HAP-1 (cell line): ENCODE measurements at regions not wholly inside any gene's neighbourhood (a gene's known extent, or its start where the extent isn't known, plus 50 kb on each side); places are given as distances from the start of the nearest gene placed in this dataset.
"Not testable (repeated sequence)": the region's sequence is repeated elsewhere in the genome, so short reads cannot be mapped to it uniquely, and the experiment has no call there.

Experiments
- DNase-seq, 2 experiments: peaks; one replicate each; pipeline ENCODE4 v3.0.0-alpha.2; 2016 to 2020; ENCODE audit warnings: low spot score in 2 of 2
- H3K27me3 ChIP-seq: fragments of 250-450 bp; sonication (Bioruptor Pico); 2 replicates; pipeline ENCODE4 v1.5.1; 2020; ENCODE audit warnings: low read depth, mild to moderate bottlenecking, moderate library complexity
- H3K36me3 ChIP-seq: fragments of 250-450 bp; sonication (Bioruptor Pico); replicated peaks from 2 replicates; pipeline ENCODE4 v1.5.1; 2020; ENCODE audit warnings: mild to moderate bottlenecking
- H3K4me1 ChIP-seq: fragments of 250-450 bp; sonication (Bioruptor Pico); 2 replicates; pipeline ENCODE4 v1.5.1; 2020; ENCODE audit warnings: mild to moderate bottlenecking
- H3K4me3 ChIP-seq: fragments of 250-450 bp; sonication (Bioruptor Pico); 2 replicates; pipeline ENCODE4 v1.5.1; 2020; ENCODE audit warnings: mild to moderate bottlenecking, moderate library complexity
- H3K9me3 ChIP-seq: fragments of 250-450 bp; sonication (Bioruptor Pico); 2 replicates; pipeline ENCODE4 v1.5.1; 2020; ENCODE audit warnings: mild to moderate bottlenecking, moderate library complexity
- in situ Hi-C: fragments of 300-500 bp; cut with MboI; formaldehyde crosslinking; loops from 3 replicates; pipeline ENCODE4 v1.14.3; 2020; ENCODE audit warnings: low sequenced_read_pairs, inconsistent platforms, mixed read lengths

DNA sequence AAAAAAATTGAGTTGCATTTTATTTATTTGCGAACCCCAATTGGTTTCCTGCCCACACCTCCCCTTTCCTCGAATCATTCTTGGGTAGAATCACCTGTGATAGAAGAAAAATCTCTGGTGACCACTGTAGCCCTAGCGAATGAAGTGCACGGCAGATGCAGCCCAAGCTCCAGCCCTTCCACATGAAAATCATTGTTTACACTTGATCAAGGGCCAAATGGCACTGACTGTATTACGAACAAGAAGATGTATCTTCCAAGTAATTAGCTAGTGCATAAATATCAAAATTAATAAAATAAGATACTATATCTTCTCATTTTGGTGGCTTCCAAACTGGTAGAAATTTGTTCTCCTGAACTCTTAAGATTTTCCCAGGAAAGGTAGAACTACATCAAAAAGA lies 93.4 kb upstream of the ARID1B start:
- Histone ChIP-seq H3K27me3 (peaks cover 4% of the 10 kb centered on the region), H3K4me3 (no peak overlapping the region), H3K9me3 (no peaks in the 10 kb centered on the region), H3K4me1 (peaks cover 8% of the 10 kb centered on the region; the same call in 1 of the 2 replicates), H3K36me3 (no peaks in the 10 kb centered on the region)
- in situ Hi-C loops: no loop called here
- no peak for DNase-seq

DNA sequence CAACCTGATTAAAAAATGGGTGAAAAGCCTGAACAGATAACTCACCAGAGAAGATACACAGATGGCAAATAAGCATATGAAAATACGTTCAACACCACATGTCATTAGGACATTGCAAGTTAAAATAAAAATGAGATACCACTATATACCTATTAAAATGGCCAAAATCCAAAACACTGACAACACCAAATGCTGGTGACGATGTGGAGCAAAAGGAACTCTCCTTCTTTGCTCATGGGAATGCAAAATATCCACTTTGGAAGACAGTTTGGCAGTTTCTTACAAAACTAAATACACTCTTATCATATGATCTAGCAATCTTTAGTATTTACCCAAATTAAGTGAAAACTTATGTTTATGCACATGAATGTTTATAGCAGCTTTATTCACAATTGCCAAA lies 100.5 kb upstream of the ARID1B start:
- in situ Hi-C loops: no loop called here
- Histone ChIP-seq H3K4me1 (no peaks in the 10 kb centered on the region), H3K4me3 (no peak overlapping the region), H3K36me3 (no peaks in the 10 kb centered on the region), H3K9me3 (no peaks in the 10 kb centered on the region), H3K27me3 (peaks cover under 1% of the 10 kb centered on the region; the same call in 1 of the 2 replicates)
- DNase-seq: no peak

DNA sequence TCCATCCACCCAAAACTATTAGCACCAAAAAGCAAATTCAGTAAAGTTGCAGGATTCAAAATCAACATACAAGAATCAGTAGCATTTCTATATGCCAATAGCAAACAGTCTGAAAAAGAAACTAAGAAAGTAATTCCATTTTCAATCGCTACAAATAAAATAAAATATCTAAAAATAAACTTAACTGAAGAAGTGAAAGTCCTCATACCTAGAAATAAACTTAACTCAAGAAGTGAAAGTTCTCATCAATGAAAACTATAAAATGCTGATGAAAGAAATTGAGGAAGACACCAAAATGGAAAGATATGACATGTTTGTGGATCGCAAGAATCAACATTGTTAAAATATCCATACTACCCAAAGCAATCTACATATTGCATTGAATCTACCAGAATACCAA lies 103.0 kb upstream of the ARID1B start:
- in situ Hi-C loops: no loop called here
- Histone ChIP-seq H3K27me3 (no peaks in the 10 kb centered on the region), H3K4me1 (no peaks in the 10 kb centered on the region), H3K36me3 (no peaks in the 10 kb centered on the region), H3K9me3 (no peaks in the 10 kb centered on the region), H3K4me3 (no peak overlapping the region)
- DNase-seq: no peak

DNA sequence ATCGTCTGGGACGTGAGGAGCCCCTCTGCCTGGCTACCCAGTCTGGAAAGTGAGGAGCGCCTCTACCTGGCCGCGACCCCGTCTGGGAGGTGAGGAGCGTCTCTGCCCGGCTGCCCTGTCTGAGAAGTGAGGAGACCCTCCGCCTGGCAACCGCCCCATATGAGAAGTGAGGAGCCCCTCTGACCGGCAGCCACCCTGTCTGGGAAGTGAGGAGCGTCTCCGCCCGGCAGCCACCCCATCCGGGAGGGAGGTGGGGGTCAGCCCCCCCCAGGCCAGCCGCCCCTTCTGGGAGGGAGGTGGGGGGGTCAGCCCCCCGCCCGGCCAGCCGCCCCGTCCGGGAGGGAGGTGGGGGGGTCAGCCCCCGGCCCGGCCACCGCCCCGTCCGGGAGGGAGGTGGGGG lies 107.1 kb upstream of the ARID1B start:
- H3K4me3 ChIP-seq, H3K4me1 ChIP-seq, DNase-seq, H3K36me3 ChIP-seq, H3K9me3 ChIP-seq, in situ Hi-C loops, H3K27me3 ChIP-seq: not testable (repeated sequence)

DNA sequence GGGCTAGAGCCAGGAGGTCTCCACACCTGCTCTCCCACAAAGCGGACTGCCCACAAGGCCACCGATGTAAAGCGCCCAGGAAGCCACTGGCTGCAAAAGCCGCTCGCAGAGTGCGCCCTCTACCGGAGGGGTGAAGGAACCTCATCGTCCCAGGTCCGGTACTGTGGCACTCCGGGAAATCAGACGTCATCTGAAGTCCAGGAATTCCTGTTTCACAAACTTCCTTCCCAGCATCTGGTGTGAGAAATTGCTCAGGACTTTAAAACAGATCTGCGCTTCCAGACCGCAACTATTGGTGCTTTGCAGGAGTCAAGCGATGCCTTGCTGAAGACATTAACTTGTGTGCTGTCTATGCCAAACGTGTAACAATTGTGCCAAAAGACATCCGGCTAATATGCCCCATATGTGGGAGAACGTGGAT lies 115.1 kb upstream of the ARID1B start:
- DNase-seq: no peak
- Histone ChIP-seq H3K4me1 (peaks cover 11% of the 10 kb centered on the region), H3K27me3 (peaks cover 3% of the 10 kb centered on the region; the same call in 1 of the 2 replicates), H3K36me3 (no peaks in the 10 kb centered on the region), H3K4me3 (no peak overlapping the region), H3K9me3 (no peaks in the 10 kb centered on the region)
- in situ Hi-C loops: no loop called here

DNA sequence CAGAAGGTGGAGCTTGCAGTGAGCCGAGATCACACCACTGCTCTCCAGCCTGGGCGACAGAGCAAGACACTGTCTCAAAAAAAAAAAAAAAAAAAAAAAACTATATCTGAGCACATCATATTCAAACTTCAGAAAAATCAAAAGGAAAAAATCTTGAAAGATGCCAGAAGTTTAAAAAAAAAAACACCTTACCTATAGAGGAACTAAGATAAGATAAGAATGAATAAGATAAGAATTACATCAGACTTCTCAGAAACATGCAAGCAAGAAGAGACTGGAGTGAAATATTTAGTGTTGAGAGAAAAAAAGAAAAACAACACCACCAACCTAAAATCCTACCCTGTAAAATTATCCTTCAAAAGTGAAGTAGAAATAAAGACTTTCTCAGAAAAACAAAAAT lies 116.8 kb upstream of the ARID1B start:
- Histone ChIP-seq H3K27me3 (no peaks in the 10 kb centered on the region), H3K4me3 (no peak overlapping the region), H3K4me1 (peaks cover 11% of the 10 kb centered on the region), H3K36me3 (no peaks in the 10 kb centered on the region), H3K9me3 (no peaks in the 10 kb centered on the region)
- in situ Hi-C loops: no loop called here
- DNase-seq: no peak

DNA sequence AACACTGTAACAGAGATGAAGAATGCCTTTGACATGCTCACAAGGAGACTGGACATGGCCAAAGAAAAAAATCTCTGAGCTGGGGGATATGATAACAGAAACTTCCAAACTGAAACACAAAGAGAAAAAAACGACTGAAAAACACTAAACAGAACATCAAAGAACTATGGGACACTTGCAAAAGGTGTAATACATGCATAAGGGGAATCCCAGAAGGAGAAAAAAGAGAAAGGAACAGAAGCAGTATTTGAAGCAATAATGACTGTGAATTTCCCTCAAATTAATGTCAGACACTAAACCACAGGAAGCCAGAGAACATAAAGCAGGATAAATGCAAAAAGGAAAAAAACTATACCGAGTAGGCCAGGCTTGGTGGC lies 117.4 kb upstream of the ARID1B start:
- no peak for DNase-seq
- Histone ChIP-seq H3K4me1 (peaks cover 11% of the 10 kb centered on the region), H3K27me3 (no peaks in the 10 kb centered on the region), H3K9me3 (no peaks in the 10 kb centered on the region), H3K36me3 (no peaks in the 10 kb centered on the region), H3K4me3 (no peak overlapping the region)
- in situ Hi-C loops: no loop called here

DNA sequence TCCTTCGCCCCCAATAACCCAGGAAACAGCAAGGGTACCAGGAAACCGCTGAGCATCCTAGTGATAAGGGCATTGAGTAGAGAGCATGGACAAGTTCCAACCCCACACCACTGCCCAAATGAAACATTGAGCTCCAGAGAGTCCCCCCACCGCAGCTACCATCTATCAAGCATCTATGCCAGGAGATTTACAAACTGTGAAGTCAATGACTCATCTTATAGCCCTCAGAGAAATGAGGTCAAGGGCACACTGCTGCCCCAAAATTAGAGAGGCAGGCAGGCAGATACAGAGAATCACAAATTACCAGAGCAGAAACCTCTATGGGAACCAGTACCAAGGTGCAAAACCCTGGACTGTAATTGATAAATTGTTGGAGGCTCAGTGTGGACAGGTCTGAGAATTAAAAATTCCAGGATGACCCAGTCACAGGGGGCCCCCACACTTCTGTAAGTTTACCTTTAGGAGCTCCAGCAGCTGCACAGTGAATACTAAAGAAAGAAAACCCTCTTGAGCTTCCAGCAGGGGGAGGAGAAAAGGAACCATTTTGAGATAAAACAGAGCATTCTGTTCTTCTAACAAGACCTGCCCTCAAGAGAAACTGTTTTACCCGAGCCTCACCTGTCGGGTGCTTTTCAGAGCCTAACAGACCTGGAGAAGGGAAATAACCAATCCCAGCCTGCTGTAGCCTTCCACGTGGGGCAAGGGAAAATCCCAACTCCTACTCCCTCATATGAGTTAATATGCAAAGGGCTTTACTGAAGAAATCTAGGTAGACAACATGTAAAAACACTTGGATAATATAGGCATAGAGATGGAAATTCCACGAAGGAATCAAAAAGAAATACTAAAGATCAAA lies 118.0 kb upstream of the ARID1B start:
- H3K27me3 ChIP-seq: no peaks in the 10 kb centered on the region
- in situ Hi-C loops: no loop called here
- no peak for DNase-seq
- H3K4me1 ChIP-seq: peaks cover 11% of the 10 kb centered on the region
- H3K36me3 ChIP-seq: no peaks in the 10 kb centered on the region
- no peaks in the 10 kb centered on the region for H3K9me3 ChIP-seq
- H3K4me3 ChIP-seq: no peak overlapping the region

DNA sequence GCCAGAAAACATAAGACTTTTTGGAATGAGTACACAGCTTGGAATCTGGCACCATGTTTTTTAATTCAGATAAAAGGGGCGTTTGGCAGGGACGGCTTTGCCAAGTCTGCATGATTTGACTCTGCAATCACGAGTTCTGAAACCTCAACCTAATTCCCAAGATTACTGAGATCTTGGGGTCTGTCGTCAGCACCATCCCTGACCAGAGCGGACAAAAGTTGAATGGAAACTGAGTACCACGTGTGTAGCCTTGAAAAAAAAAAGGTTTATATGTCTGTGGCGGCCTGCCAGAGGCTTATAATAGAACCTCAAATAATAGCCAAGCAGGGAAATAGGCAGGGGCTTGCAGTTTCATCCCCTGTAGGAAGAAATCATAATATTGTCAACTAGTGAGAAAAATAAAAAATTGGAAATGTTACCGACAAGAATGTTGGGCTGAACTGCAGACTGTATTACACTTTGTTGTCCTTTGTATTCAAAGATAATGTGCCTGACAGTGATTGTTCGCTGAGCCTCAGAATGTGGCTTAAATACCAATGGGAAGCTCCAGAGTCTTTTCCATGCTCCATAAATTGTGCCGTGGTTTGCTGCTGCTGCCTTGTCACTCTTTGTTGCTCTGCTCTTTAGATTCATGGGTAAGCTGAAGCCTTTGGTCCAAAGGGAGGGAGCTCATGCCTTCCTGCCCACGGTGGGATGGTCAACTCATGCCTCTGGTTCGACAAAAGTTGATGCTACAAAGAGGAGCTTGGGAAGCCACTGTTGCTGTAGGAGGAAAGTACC lies 118.8 kb upstream of the ARID1B start:
- Histone ChIP-seq H3K4me1 (peaks cover 11% of the 10 kb centered on the region), H3K4me3 (no peak overlapping the region), H3K27me3 (no peaks in the 10 kb centered on the region), H3K9me3 (no peaks in the 10 kb centered on the region), H3K36me3 (no peaks in the 10 kb centered on the region)
- peak; percentile 56 to 58 for DNase-seq
- in situ Hi-C loops: no loop called here

DNA sequence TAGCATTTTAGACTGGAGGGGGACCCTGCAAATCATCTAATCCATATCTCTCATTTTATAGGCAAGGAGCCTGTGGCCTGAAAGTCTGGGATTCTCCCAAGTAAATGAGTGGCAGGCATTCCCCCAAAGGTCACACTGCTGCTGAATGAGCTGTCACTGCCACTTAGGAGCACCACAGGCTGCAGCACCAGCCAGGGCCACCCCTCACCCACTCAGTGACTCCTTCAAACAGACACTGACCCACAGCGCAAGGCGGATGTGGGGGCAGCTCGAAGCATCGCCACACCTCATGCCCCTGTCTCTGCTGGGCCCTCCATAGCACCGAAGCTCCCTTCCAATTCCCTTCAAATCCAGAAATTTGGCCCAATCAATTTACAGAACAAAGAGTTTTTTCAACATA lies 119.9 kb upstream of the ARID1B start:
- peaks cover 11% of the 10 kb centered on the region for H3K4me1 ChIP-seq
- H3K27me3 ChIP-seq: no peaks in the 10 kb centered on the region
- H3K9me3 ChIP-seq: no peaks in the 10 kb centered on the region
- H3K4me3 ChIP-seq: no peak overlapping the region
- in situ Hi-C loops: no loop called here
- H3K36me3 ChIP-seq: no peaks in the 10 kb centered on the region
- DNase-seq: no peak

DNA sequence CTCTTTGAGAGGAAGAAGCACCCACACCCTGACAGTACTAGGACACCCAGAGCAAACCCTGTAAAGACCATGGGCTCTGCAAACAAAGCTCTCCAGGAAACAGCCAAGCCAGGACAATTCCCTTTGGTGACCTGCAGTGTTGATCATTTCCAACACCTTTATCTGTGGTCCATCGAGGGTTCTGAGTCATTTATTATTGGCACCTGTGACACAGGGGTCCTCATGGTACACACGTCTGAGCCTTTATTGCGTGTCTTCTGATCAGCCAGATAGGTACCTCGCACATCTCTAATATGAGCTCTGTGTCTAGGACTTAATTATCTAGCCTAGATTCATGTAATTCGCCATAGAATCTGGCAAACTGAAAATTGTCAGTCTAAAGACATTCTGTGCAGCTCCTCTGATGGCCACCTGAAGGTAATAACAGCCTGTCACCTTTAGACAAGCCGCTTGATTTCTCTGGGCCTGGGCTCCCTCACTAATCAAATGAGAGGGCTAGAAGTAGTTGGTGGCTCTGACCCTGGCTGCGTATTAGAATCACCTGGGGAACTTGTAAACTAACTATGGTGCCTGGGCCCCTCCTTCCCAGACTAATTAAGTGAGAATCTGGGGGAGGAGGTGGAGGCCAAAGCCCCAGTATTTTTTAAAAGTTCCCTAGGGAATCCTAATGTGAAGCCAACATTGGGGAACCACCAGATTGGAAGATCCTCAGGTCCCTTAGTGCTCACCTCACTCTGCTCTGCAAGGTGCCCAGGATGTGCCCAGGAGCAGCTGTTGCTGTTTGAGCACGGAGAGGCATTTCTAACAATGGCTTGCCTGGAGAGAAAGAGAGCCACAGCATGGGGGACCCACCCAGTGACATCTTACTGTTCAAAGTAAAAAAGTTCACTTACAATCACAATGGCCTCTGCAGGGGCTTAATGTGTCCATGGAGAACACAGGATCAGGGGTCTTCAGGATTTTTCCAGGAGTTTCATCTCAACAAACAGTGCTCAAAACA lies 122.0 kb upstream of the ARID1B start:
- peaks cover 11% of the 10 kb centered on the region for H3K4me1 ChIP-seq
- no peak overlapping the region for H3K4me3 ChIP-seq
- H3K9me3 ChIP-seq: no peaks in the 10 kb centered on the region
- no peaks in the 10 kb centered on the region for H3K36me3 ChIP-seq
- in situ Hi-C loops: no loop called here
- H3K27me3 ChIP-seq: no peaks in the 10 kb centered on the region
- no peak for DNase-seq

DNA sequence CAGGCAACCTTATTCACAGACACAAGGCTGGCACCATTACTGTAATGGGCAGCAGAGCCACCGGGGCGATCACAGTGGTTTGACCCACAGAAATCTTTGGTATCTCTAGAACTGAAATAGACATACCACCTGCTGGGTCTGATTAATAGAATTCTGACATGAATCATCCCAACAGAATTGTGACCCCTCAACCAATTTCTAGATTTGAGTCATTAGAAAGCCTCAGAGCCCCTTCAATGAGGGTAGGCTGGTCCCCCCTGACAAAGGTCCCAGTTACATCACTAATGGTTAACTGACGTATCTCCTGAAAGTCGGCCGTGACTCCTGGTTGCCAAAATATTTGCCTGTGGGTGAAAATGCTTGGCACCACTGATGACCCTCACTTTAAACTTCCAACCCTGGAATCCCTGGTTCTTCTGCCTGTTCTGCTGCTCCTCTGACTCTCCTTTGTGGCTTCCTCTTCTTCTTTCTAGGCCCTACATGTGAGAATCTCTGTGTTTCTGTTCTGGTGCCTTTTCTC lies 124.9 kb upstream of the ARID1B start:
- Histone ChIP-seq H3K9me3 (no peaks in the 10 kb centered on the region), H3K36me3 (no peaks in the 10 kb centered on the region), H3K4me3 (no peak overlapping the region), H3K4me1 (peaks cover 3% of the 10 kb centered on the region; the same call in 1 of the 2 replicates), H3K27me3 (no peaks in the 10 kb centered on the region)
- DNase-seq: no peak
- in situ Hi-C loops: no loop called here

DNA sequence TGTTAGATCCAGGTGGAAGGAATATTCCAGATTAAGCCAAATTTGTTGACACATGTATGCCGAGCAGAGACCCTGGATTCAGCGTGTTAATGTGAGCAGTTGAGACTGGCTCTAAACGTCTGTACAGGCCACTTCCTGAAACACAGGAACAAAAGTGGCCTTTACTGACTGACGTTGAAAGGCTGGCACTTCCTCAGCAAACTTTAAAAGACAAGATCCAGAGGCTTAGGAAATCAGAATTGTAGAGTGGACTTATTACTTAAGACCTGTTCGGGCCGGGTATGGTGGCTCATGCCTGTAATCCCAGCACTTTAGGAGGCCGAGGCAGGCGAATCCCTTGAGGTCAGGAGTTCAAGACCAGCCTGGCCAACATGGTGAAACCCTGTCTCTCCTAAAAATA lies 125.7 kb upstream of the ARID1B start:
- Histone ChIP-seq H3K36me3 (no peaks in the 10 kb centered on the region), H3K27me3 (no peaks in the 10 kb centered on the region), H3K4me1 (peaks cover 3% of the 10 kb centered on the region), H3K9me3 (no peaks in the 10 kb centered on the region), H3K4me3 (no peak overlapping the region)
- DNase-seq: no peak
- in situ Hi-C loops: no loop called here
